DMS53 (cell line): ENCODE measurements at regions not wholly inside any gene's neighbourhood (a gene's known extent, or its start where the extent isn't known, plus 50 kb on each side); places are given as distances from the start of the nearest gene placed in this dataset.
A peak's percentile ranks its signal among the peaks of the same experiment; 100 is the strongest.
"Not testable (repeated sequence)": the region's sequence is repeated elsewhere in the genome, so short reads cannot be mapped to it uniquely, and the experiment has no call there.

Experiments used
- DNase-seq: peaks from one replicate; lab custom pipeline; 2025; lab: John Stamatoyannopoulos, UW

DNA sequence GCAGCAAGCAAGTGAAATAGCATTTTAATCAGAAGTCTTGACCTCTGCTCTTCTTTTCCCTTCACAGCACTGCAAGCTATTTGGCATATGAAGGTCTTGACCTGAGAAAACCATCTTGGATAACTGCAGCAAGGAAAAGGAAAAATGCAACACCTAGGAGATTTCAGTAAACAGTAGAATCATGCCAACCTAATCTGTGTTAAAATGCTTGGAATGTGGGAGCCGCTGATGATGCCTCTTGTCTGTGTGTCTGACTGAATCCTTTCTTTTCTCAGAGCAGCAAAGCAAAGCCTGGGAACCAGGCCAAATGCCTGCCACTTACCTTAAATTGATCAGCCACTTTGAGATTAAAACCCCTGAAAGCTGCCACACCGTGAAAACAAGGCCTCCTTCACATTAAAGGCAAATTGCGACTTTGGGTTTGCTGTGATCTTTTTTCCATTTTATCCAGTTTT lies 80.4 kb upstream of the CDK6 start:
- peak; percentile 19 for DNase-seq

DNA sequence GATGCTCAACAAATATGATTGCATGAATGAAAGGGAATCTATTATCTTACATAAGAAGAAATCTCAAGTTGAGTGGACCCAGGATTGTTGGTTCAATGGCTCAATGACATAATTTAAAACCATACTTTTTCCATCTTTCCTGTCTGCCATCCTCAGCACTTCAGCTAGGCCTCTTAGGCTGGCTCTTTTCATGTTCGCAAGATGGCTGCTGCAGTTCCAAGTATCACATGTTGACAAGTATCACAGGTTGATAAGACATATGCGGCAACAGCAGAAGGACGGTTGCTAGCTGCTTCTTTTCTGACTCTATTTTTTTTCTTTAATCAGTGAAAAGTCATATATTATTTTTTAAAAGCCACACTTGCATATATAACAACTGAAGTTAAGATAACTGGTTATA lies 79.0 kb upstream of the CDK6 start:
- DNase-seq, result no peak

DNA sequence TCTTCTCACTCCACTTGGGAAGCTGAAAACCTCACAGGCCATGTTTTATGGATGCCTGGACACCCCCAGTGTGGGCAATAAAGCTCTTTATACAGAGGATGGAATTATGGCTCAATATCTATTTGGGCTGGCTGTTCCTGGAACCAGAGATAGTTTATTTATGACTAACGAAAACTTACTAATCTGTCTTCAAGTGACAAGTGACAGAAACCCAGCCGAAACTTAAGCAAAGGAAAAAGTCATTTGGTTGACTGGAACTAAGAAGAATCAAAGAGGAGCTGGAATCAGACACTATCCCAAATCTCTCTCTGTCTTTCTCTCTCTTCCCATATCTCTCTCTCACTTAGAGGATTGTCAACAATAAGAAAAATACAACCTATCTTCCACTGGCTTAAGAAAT lies 78.3 kb upstream of the CDK6 start:
- no peak for DNase-seq

DNA sequence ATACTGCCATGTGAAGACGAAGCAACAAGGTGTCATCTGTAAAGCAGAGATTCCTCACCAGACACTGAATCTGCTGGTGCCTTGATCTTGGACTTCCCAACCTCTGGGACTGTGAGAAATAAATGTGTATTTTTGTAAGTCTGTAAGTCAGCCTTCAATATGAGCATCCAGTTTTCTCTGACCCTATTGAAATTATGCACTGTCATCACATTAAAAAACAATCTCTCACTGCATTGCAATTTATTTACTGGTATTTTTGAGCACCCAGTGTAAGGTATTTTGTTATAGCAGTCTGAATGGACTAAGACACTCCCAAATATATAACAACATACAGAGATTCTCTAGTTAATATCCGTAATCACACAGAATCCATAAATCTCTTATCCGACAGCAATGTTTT lies 77.5 kb upstream of the CDK6 start:
- DNase-seq, result no peak

DNA sequence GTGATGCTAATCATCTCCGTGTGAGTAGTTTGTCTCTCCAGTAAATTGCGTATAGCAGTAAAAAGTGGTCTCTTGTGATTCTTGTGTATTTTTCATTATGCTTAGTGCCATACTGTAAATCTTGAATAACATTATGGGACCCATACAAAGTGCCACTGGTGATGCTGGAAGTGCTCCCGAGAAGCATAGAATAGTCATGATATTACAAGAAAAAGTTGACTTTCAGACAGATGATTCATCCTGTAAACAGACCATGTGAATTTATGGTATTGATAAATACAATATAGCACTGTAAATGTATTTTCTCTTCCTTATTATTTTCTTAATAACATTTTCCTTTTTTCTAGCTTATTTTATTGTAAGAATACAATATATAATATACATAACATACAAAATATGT lies 74.6 kb upstream of the CDK6 start:
- no peak for DNase-seq

DNA sequence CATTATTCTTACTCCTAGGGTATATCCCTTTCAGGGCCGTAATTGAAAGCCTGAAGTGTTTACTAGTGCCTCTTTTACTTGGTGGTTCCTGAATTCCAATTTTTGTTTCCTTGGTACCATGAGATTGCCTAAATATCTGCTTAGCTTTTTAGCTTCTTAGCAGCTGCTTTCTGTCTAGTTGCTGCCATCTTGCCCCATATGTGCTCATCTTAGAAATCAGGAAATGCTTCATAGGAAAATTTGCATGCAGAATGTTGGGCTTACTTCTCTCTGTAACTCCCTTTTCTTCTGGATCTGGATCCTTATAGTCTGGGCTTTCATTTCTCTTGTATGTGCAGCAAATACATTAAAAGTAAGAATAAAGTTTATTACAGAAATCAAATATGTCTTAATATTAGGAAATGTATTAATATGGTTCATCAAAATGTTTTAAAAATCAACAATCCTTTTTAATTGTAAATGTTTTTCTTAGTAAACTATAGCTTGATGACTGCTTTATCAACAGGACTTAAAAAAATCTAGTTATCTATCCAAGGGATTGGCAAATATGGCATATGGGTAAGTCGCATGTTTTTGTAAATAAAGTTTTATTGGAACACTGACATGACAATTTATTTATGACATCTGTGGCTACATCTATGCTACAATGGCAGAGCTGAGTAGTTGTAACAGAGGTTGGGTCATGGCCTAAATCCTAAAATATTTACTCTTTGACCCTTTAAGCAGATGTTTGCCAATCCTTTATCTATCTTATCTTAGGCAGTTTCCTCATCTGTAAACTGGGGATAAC lies 73.5 kb upstream of the CDK6 start:
- no peak for DNase-seq

DNA sequence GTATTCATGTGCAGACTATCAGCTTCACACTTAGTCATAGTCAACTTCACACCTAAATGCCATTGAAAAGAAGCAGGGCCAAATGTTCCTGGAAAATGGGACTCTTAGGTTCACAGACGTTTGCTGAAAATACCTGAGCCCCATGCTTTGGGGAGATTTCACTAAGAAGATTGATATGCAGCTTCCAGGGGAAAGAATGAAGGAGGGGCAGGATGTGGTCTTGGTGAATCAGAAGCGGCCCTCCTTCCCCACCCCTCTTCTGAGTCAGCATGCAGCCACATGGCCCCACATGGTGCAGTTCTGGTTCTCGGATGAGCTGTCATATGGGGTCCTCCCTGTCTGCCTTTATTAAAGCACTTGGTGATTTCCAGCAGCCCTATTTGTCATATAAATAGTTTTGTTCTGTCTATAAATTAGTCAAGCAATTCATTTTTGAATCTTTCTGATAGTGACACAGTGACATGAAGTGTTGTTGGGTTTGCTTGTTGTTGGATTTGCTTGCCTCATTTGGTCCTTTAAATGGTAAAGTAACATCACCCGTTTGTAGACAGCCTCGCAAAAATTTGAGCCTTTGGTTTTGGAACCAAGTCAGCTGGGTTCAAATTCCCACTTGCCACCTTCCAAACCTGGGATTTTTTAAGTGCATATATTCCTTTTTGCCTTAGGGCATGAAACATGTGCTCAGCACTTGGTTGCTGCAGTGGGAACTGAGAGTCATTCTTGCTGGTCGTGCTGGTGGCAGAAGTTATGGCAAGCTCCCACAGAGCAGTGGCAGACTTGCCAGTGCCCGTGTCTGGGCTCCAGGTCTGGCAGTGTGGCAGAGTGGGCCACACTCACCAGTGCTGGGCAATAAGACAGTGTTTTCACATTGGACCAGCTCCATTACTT lies 68.1 kb upstream of the CDK6 start:
- peak; percentile 29 for DNase-seq

DNA sequence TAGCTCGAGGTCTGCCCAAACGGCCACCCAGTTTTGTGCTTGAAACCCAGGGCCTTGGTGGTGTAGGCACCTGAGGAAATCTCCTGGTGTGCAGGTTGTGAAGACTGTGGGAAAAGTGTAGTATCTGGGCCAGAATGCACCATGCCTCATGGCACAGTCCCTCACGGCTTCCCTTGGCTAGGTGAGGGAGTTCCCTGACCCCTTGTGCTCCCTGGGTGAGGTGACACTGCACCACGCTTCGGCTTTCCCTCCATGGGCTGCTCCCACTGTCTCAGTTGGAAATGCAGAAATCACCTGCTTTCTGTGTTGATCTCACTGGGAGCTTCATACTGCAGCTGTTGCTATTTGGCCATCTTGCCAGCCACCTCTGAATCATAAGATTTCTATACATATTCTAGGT lies 62.4 kb upstream of the CDK6 start:
- no peak for DNase-seq

DNA sequence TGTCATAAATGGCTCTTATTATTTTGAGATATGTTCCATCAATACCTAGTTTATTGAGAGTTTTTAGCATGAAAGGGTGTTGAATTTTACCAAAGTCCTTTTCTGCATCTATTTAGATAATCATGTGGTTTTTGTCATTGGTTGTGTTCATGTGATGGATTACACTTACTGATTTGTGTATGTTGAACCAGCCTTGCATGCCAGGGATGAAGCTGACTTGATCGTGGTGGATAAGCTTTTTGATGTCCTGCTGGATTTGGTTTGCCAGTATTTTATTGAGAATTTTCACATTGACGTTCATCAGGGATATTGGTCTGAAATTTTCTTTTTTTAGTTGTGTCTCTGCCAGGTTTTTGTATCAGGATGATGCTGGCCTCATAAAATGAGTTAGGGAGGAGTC lies 58.5 kb upstream of the CDK6 start:
- not testable (repeated sequence) for DNase-seq

DNA sequence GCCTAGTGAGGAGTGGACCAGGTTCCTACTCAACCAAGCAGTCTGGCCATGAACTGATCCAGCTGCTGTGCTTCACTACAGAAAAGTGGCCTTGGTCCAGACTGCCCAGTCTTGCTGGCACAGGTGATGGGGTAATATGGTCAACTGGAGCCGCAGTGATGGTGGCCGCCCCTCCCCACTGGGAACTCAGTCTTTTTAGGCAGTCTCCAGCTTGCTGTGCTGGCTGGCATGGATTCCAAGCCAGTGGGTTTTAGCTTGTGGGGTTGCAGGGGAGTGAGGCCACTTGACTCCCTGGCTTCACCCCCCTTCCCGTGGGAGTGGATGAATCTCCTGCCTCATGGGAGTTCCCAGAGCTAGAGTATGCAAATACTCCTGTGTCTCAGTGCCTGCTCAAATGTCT lies 52.7 kb upstream of the CDK6 start:
- DNase-seq, result no peak
